Psoas muscle (tissue), 7 donors: ENCODE measurements at regions not wholly inside any gene's neighbourhood (a gene's known extent, or its start where the extent isn't known, plus 50 kb on each side); places are given as distances from the start of the nearest gene placed in this dataset.

ENCODE experiments used
- ATAC-seq, 4 donors: fragments of 200-7000 bp; cut with Tn5 transposase; one replicate each; pipeline ENCODE4 v1.9.1; 2020; ENCODE audit warnings: moderate library complexity in 3 of 4, mild to moderate bottlenecking in 2 of 4
- DNase-seq, 2 donors: peaks; one replicate each; pipeline ENCODE4 v3.0.0-alpha.2; 2020
- H3K27ac ChIP-seq: fragments of 200-600 bp; one replicate; pipeline ENCODE4 v1.8.0; 2022
- H3K27me3 ChIP-seq, 3 donors: fragments of 200-600 bp in 1 of 3; one replicate each; pipeline versions ENCODE4 v1.6.1 to v1.8.0; 2013 to 2022; ENCODE audit warnings: low read length in 2 of 3, mild to moderate bottlenecking in 2 of 3, moderate library complexity in 1 of 3; ENCODE audit not compliant: insufficient read depth in 3 of 3
- H3K36me3 ChIP-seq, 2 donors: fragments of 200-600 bp in 1 of 2; one replicate each; pipeline versions ENCODE4 v1.6.1 to v1.8.0; 2013 to 2022; ENCODE audit warnings: low read depth in 1 of 2, mild to moderate bottlenecking in 1 of 2, moderate library complexity in 1 of 2; ENCODE audit not compliant: insufficient read depth in 1 of 2
- H3K4me1 ChIP-seq: fragments of 200-600 bp; one replicate; pipeline ENCODE4 v1.8.0; 2022
- H3K4me3 ChIP-seq: fragments of 200-600 bp; one replicate; pipeline ENCODE4 v1.8.0; 2022; ENCODE audit warnings: mild to moderate bottlenecking
- H3K9me3 ChIP-seq: fragments of 200-600 bp; one replicate; pipeline ENCODE4 v1.8.0; 2022
- WGBS, 3 donors: extraction: QIAGEN DNeasy Blood & Tissue Kit; methylation state at CpG; one replicate each; pipeline versions ENCODE4 v1.1.6 to v1.1.7; 2013; 5-methylcytosine and 5-hydroxymethylcytosine counted together
- intact Hi-C, 2 donors: fragments of 100-400 bp; cut with DNase I; formaldehyde crosslinking; loops; one replicate each; pipeline versions ENCODE4 v1.11.0 to v1.14.2; 2022
- TF ChIP-seq, protein P1 (sequence below): fragments of 200-600 bp; IDR thresholded peaks from one replicate; pipeline ENCODE4 v1.8.0; 2022; ENCODE audit warnings: antibody characterized with exemption
- donor health status: healthy with polysubstance abuse.
- donor health status: DM: no; HTN: no; CAD: no; lungs with moderate emphysema.
- donor health status: Bipolar disorder and iron deficiency.
- donor health status: healthy.
- donor health status: DM: yes; HTN: yes; CAD: no.
- donor health status: DM: no; HTN: no; CAD: no.
- donor health status: DM: yes; HTN: yes; CAD: no.

DNA sequence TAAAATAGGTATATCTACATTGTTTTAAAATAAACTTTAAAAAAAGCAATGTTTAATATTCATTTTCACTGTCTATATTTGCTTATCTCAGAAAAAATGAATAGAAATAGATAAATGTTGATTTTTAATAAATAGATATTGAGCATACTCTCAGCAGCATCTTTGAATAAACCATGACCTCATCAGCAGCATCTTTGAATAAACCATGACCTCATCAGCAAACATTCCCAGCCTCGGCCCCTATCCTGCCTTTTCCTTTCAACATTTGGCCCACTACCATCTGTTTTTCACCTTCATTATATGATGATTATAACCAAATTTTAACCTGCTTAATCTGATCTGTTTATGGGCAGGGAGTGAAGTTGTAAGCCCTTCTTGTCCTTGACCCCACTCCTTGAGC, 148.7 kb upstream of the SAMSN1 start:
- H3K9me3 ChIP-seq: no peaks in the 10 kb centered on the region
- DNase-seq (no peak), ATAC-seq (no peak)
- no peaks in the 10 kb centered on the region for H3K36me3 ChIP-seq
- intact Hi-C loops: no loop called here
- H3K27ac ChIP-seq: no peak overlapping the region
- no peaks in the 10 kb centered on the region for H3K4me1 ChIP-seq
- H3K27me3 ChIP-seq: no peaks in the 10 kb centered on the region
- WGBS, 3 donors: 23 to 34% (median 29%) methylated on average over 1 of the region's 1 CpG
- TF ChIP-seq, protein P1, sequence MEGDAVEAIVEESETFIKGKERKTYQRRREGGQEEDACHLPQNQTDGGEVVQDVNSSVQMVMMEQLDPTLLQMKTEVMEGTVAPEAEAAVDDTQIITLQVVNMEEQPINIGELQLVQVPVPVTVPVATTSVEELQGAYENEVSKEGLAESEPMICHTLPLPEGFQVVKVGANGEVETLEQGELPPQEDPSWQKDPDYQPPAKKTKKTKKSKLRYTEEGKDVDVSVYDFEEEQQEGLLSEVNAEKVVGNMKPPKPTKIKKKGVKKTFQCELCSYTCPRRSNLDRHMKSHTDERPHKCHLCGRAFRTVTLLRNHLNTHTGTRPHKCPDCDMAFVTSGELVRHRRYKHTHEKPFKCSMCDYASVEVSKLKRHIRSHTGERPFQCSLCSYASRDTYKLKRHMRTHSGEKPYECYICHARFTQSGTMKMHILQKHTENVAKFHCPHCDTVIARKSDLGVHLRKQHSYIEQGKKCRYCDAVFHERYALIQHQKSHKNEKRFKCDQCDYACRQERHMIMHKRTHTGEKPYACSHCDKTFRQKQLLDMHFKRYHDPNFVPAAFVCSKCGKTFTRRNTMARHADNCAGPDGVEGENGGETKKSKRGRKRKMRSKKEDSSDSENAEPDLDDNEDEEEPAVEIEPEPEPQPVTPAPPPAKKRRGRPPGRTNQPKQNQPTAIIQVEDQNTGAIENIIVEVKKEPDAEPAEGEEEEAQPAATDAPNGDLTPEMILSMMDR: no peak
- H3K4me3 ChIP-seq: no peak overlapping the region

DNA sequence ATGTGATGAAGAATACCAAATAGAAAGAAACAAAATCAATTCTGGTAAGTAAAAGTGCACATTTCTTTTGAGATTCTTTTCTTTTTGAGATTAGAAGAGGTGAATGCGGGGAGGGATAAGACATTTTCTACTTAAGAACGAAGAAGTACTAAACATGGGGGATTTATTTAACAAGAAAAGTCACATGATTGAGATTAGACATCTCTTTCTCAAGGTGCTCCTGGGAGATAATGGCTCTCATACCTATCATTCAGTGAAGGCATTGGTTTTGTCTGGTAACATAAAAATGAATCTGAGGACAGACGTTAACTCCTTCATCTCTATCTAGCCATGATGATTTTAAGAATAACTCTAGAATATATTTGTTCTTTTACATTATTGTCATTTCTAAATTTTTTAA, 147.9 kb upstream of the SAMSN1 start:
- ATAC-seq: no peak
- WGBS, 3 donors: 93 to 95% (median 94%) methylated on average over 3 of the region's 3 CpGs
- Histone ChIP-seq H3K27ac (no peak overlapping the region), H3K27me3 (no peaks in the 10 kb centered on the region), H3K36me3 (no peaks in the 10 kb centered on the region), H3K4me3 (no peak overlapping the region), H3K9me3 (no peaks in the 10 kb centered on the region), H3K4me1 (no peaks in the 10 kb centered on the region)
- intact Hi-C loops: no loop called here
- no peak for DNase-seq
- TF ChIP-seq, protein P1: no peak

DNA sequence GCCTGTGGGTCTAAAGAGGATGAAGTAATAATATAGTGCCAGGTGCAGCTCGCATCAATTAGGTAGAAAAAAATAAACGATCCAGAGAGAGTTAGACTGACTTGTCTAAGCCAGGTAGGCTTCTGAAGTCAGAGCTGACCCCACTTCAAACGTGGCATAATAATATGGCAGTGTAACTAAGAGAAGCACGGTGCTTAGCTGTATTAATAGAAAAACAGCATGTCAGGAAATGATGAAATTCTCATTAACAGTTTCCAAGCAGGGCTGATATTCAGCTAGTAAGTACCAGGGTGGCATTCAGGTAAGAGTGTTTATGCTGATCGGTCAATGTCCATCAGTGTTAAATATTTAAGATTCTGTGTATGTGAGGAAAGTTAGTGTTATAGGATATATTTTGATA, 145.8 kb upstream of the SAMSN1 start:
- no peak overlapping the region for H3K4me3 ChIP-seq
- H3K27me3 ChIP-seq: no peaks in the 10 kb centered on the region
- ATAC-seq: no peak
- H3K27ac ChIP-seq: no peak overlapping the region
- 37 to 59% (median 54%) methylated on average over 5 of the region's 5 CpGs for WGBS, 3 donors
- no peaks in the 10 kb centered on the region for H3K9me3 ChIP-seq
- TF ChIP-seq, protein P1: no peak
- DNase-seq: no peak
- H3K4me1 ChIP-seq: no peaks in the 10 kb centered on the region
- intact Hi-C loops: no loop called here
- no peaks in the 10 kb centered on the region for H3K36me3 ChIP-seq

DNA sequence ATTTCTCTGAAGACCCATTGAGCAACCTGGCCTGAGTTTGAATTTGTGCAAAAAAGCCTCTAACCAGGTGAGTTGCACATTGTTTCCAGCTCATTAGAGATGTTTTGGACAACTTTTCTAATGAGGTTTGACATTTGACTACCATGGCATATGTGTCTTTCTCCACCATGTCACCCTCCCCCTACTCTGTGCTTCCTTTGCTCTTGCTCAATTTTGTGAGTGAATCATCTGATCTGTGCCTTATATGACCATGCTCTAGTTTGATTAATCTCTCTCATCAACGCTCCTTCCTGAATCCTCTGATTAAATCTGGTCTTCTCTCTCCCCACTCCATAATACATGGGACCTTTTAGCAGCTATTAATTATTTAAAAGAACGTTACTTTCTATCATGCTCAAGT, 144.8 kb upstream of the SAMSN1 start:
- Histone ChIP-seq H3K27ac (no peak overlapping the region), H3K27me3 (no peaks in the 10 kb centered on the region), H3K4me3 (no peak overlapping the region), H3K9me3 (no peaks in the 10 kb centered on the region), H3K4me1 (no peaks in the 10 kb centered on the region), H3K36me3 (no peaks in the 10 kb centered on the region)
- intact Hi-C loops: no loop called here
- 74 to 77% (median 74%) methylated on average over 2 of the region's 2 CpGs for WGBS, 3 donors
- ATAC-seq: no peak
- DNase-seq: no peak
- TF ChIP-seq, protein P1: no peak

DNA sequence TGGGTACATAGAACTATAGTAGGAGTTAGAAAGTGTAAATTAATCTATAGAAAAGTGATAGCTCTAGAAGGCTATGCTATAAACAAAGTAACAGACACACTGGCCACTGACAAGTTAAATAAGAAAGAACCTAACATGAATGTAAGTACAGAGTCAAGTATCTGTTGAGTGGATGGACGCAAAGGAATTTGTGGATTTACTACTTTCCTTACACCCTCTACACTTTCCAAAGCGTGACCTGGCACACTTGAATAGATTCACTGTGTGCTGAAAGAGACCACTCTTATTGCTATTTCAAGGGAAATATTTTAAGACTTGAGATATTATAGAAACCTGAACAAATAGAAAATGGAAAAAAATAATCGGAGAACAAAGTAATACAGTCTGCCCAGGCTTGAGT, 142.8 kb upstream of the SAMSN1 start:
- DNase-seq (no peak), ATAC-seq (no peak)
- Histone ChIP-seq H3K4me1 (no peaks in the 10 kb centered on the region), H3K4me3 (no peak overlapping the region), H3K36me3 (no peaks in the 10 kb centered on the region), H3K27me3 (no peaks in the 10 kb centered on the region), H3K9me3 (no peaks in the 10 kb centered on the region), H3K27ac (no peak overlapping the region)
- WGBS, 3 donors: 50 to 66% (median 60%) methylated on average over 3 of the region's 3 CpGs
- intact Hi-C loops: no loop called here
- TF ChIP-seq, protein P1: no peak
